Keratinocyte (primary cell): ENCODE measurements at regions not wholly inside any gene's neighbourhood (a gene's known extent, or its start where the extent isn't known, plus 50 kb on each side); places are given as distances from the start of the nearest gene placed in this dataset.

Source experiments
- DNase-seq: peaks from one replicate; pipeline ENCODE4 v3.0.0-alpha.2; 2011; ENCODE audit warnings: low read depth, missing footprints, low spot score
- FAIRE-seq: peaks from 2 replicates; lab custom pipeline; 2011; peaks lifted over from hg19 to GRCh38; lab: Jason Lieb, UNC
- H2AFZ ChIP-seq: 2 replicates; pipeline ENCODE4 v1.6.0; 2012; ENCODE audit warnings: low read length, control low read depth, inconsistent platforms; ENCODE audit not compliant: control insufficient read depth
- H3K27ac ChIP-seq: 2 replicates; pipeline ENCODE4 v1.5.1; 2011; ENCODE audit warnings: low read length; ENCODE audit not compliant: control insufficient read depth, insufficient read depth
- H3K27me3 ChIP-seq: 3 replicates; pipeline ENCODE4 v1.6.0; 2011; ENCODE audit warnings: low read length; ENCODE audit not compliant: control insufficient read depth, insufficient read depth; ENCODE audit errors: extremely low read depth
- H3K36me3 ChIP-seq, 2 experiments: 2 replicates in 1 of 2; 3 replicates in 1 of 2; pipeline ENCODE4 v1.5.1; 2011; ENCODE audit warnings: low read length in 2 of 2, mild to moderate bottlenecking in 1 of 2; ENCODE audit not compliant: control insufficient read depth in 2 of 2, insufficient read depth in 2 of 2; ENCODE audit errors: extremely low read depth in 1 of 2
- H3K4me1 ChIP-seq: 3 replicates; pipeline ENCODE4 v1.5.1; 2011; ENCODE audit warnings: low read length; ENCODE audit not compliant: control insufficient read depth, insufficient read depth; ENCODE audit errors: extremely low read depth
- H3K4me2 ChIP-seq: 3 replicates; pipeline ENCODE4 v1.6.0; 2011; ENCODE audit warnings: low read depth, low read length; ENCODE audit not compliant: control insufficient read depth, insufficient read depth; ENCODE audit errors: extremely low read depth
- H3K4me3 ChIP-seq, 3 experiments: fragments of 200-600 bp in 1 of 3; sonication (generic) in 1 of 3; 2 replicates in 2 of 3; 3 replicates in 1 of 3; pipeline ENCODE4 v1.5.1; 2011 to 2016; ENCODE audit warnings: low read length in 3 of 3, mild to moderate bottlenecking in 3 of 3, control low read depth in 2 of 3, inconsistent platforms in 1 of 3, low read depth in 1 of 3, mixed read lengths in 1 of 3, mixed run types in 1 of 3, moderate library complexity in 1 of 3; ENCODE audit not compliant: control insufficient read depth in 2 of 3, insufficient read depth in 2 of 3; ENCODE audit errors: extremely low read depth in 1 of 3
- H3K79me2 ChIP-seq: 2 replicates; pipeline ENCODE4 v1.6.0; 2012; ENCODE audit warnings: low read length; ENCODE audit not compliant: control insufficient read depth, insufficient read depth
- H3K9ac ChIP-seq: 3 replicates; pipeline ENCODE4 v1.6.0; 2011; ENCODE audit warnings: low read length; ENCODE audit not compliant: control insufficient read depth, insufficient read depth; ENCODE audit errors: extremely low read depth
- H3K9me1 ChIP-seq: 3 replicates; pipeline ENCODE4 v1.6.0; 2011; ENCODE audit warnings: low read length; ENCODE audit not compliant: control insufficient read depth, insufficient read depth; ENCODE audit errors: extremely low read depth
- H3K9me3 ChIP-seq: 2 replicates; pipeline ENCODE4 v1.5.1; 2012; ENCODE audit warnings: low read depth, low read length; ENCODE audit not compliant: control insufficient read depth
- H4K20me1 ChIP-seq: 3 replicates; pipeline ENCODE4 v1.6.0; 2011; ENCODE audit warnings: low read length; ENCODE audit not compliant: control insufficient read depth, insufficient read depth; ENCODE audit errors: extremely low read depth
- CTCF ChIP-seq, 3 experiments: IDR thresholded peaks in 1 of 3; conservative IDR thresholded peaks in 1 of 3; optimal IDR thresholded peaks in 1 of 3; 2 replicates in 2 of 3; 3 replicates in 1 of 3; pipeline versions ENCODE3 to v1.5.1; 2011; ENCODE audit warnings: low read length in 3 of 3, mild to moderate bottlenecking in 3 of 3, moderate library complexity in 2 of 3, control low read depth in 1 of 3, inconsistent platforms in 1 of 3; ENCODE audit not compliant: insufficient read depth in 2 of 3; ENCODE audit errors: extremely low read depth in 1 of 3
- EZH2 ChIP-seq: IDR thresholded peaks from one replicate; pipeline ENCODE4 v1.6.1; 2012; ENCODE audit warnings: inconsistent platforms, mild to moderate bottlenecking, low read length, moderate library complexity
- dilution Hi-C: fragments of 300-500 bp; cut with MboI; formaldehyde crosslinking; loops from one replicate; pipeline ENCODE4 v1.7.0; 2020; ENCODE audit warnings: low sequenced_read_pairs; ENCODE audit not compliant: extremely low pct_ligation_motif_present

GRCh38 chr14:89658977-89659670, 242.1 kb upstream of the FOXN3 start:
- Histone ChIP-seq H3K4me3 (no peak overlapping the region), H3K4me2 (no peak overlapping the region), H2AFZ (no peak overlapping the region), H3K9me3 (no peaks in the 10 kb centered on the region), H3K27ac (no peak overlapping the region), H3K9ac (no peak overlapping the region), H4K20me1 (no peaks in the 10 kb centered on the region), H3K27me3 (no peaks in the 10 kb centered on the region), H3K4me1 (no peaks in the 10 kb centered on the region), H3K36me3 (no peaks in the 10 kb centered on the region), H3K79me2 (no peaks in the 10 kb centered on the region), H3K9me1 (no peaks in the 10 kb centered on the region)
- dilution Hi-C loops, result no loop called here
- DNase-seq, result no peak
- no peak for FAIRE-seq
- no peak for TF ChIP-seq EZH2

GRCh38 chr14:89657014-89657413, 240.0 kb upstream of the FOXN3 start:
- Histone ChIP-seq H3K9ac (no peak overlapping the region), H3K36me3 (no peaks in the 10 kb centered on the region), H4K20me1 (no peaks in the 10 kb centered on the region), H3K4me1 (no peaks in the 10 kb centered on the region), H3K4me2 (no peak overlapping the region), H3K79me2 (no peaks in the 10 kb centered on the region), H3K27ac (no peak overlapping the region), H3K4me3 (no peak overlapping the region), H3K9me3 (no peaks in the 10 kb centered on the region), H3K27me3 (no peaks in the 10 kb centered on the region), H3K9me1 (no peaks in the 10 kb centered on the region), H2AFZ (no peak overlapping the region)
- FAIRE-seq (no peak), DNase-seq (no peak)
- TF ChIP-seq EZH2, result no peak
- TF ChIP-seq CTCF (optimal IDR thresholded peaks at IDR 0.05 in 1 of 3, IDR thresholded peaks at IDR 0.05 in 1 of 3, conservative IDR thresholded peaks at IDR 0.05 in 1 of 3; ENCODE audit: extremely low read depth in 1 of 3, insufficient read depth in 2 of 3, low read length in 3 of 3), result no peak
- dilution Hi-C loops, result no loop called here

- dilution Hi-C loops, result no loop called here
- TF ChIP-seq EZH2 (no peak), CTCF (optimal IDR thresholded peaks at IDR 0.05 in 1 of 3, IDR thresholded peaks at IDR 0.05 in 1 of 3, conservative IDR thresholded peaks at IDR 0.05 in 1 of 3; ENCODE audit: extremely low read depth in 1 of 3, insufficient read depth in 2 of 3, low read length in 3 of 3) (no peak)
- Histone ChIP-seq H4K20me1 (no peaks in the 10 kb centered on the region), H3K4me3 (no peak overlapping the region), H3K9me1 (no peaks in the 10 kb centered on the region), H3K4me2 (no peak overlapping the region), H3K27me3 (no peaks in the 10 kb centered on the region), H2AFZ (no peak overlapping the region), H3K79me2 (no peaks in the 10 kb centered on the region), H3K4me1 (no peaks in the 10 kb centered on the region), H3K27ac (no peak overlapping the region), H3K9ac (no peak overlapping the region), H3K36me3 (no peaks in the 10 kb centered on the region), H3K9me3 (no peaks in the 10 kb centered on the region)
- no peak for DNase-seq
- no peak for FAIRE-seq
Observed at GRCh38 chr14:89654998-89655397, 238.0 kb upstream of the FOXN3 start.
